SK-N-SH (cell line): ENCODE measurements at regions not wholly inside any gene's neighbourhood (a gene's known extent, or its start where the extent isn't known, plus 50 kb on each side); places are given as distances from the start of the nearest gene placed in this dataset.

Experiments
- CTCF ChIA-PET: fragments of 300-600, 350-600 bp; formaldehyde crosslinking; extraction: SDS; loops from one replicate; lab custom pipeline; 2021; lab: Yijun Ruan, JAX
- POLR2A ChIA-PET: fragments of 350-600 bp; sonication (Branson Sonifier 250); formaldehyde crosslinking; extraction: SDS; loops from one replicate; lab custom pipeline; 2020; ENCODE audit warnings: antibody characterized with exemption, inconsistent platforms; lab: Yijun Ruan, JAX
- DNase-seq: peaks from one replicate; pipeline ENCODE4 v3.0.0; 2012
- H2AFZ ChIP-seq: fragments of 200-600 bp; sonication (generic); 2 replicates; pipeline ENCODE4 v1.8.1; 2016; ENCODE audit warnings: antibody characterized with exemption, mild to moderate bottlenecking, low read depth
- H3F3A ChIP-seq: fragments of 200-600 bp; sonication (generic); replicated peaks from 2 replicates; pipeline ENCODE3; 2016; ENCODE audit warnings: antibody characterized with exemption, mild to moderate bottlenecking; ENCODE audit not compliant: insufficient read depth
- H3K27ac ChIP-seq, 2 experiments: fragments of 200-500 bp in 1 of 2; fragments of 200-600 bp in 1 of 2; sonication (Bioruptor generic) in 1 of 2; sonication (generic), shearing (Covaris generic) in 1 of 2; 2 replicates each; pipeline versions ENCODE4 v1.5.1 to v1.6.1; 2014 to 2016; ENCODE audit warnings: low read depth in 2 of 2, inconsistent platforms in 1 of 2, low read length in 1 of 2, mild to moderate bottlenecking in 1 of 2, mixed read lengths in 1 of 2
- H3K27me3 ChIP-seq: fragments of 200-600 bp; sonication (generic), shearing (Covaris generic); 2 replicates; pipeline ENCODE4 v1.6.1; 2016; ENCODE audit warnings: mixed run types; ENCODE audit not compliant: insufficient read depth
- H3K36me3 ChIP-seq, 2 experiments: fragments of 200-500 bp in 1 of 2; fragments of 200-600 bp in 1 of 2; sonication (Bioruptor generic) in 1 of 2; sonication (generic) in 1 of 2; replicated peaks in 1 of 2; 2 replicates each; pipeline versions ENCODE3 to v1.5.1; 2014 to 2016; ENCODE audit warnings: low read length in 1 of 2, mild to moderate bottlenecking in 1 of 2; ENCODE audit not compliant: insufficient read depth in 2 of 2, control insufficient read depth in 1 of 2
- H3K4me1 ChIP-seq, 2 experiments: fragments of 200-500 bp in 1 of 2; fragments of 200-600 bp in 1 of 2; sonication (Bioruptor generic) in 1 of 2; sonication (generic), shearing (Covaris generic) in 1 of 2; 2 replicates each; pipeline versions ENCODE4 v1.5.1 to v1.6.1; 2014 to 2016; ENCODE audit warnings: low read depth in 1 of 2, low read length in 1 of 2, mixed run types in 1 of 2; ENCODE audit not compliant: insufficient read depth in 2 of 2, control insufficient read depth in 1 of 2
- H3K4me2 ChIP-seq: fragments of 200-600 bp; sonication (generic), shearing (Covaris generic); 2 replicates; pipeline ENCODE4 v1.6.1; 2017; ENCODE audit warnings: mixed run types
- H3K4me3 ChIP-seq, 2 experiments: fragments of 200-500 bp in 1 of 2; fragments of 200-600 bp in 1 of 2; sonication (Bioruptor generic) in 1 of 2; sonication (generic), shearing (Covaris generic) in 1 of 2; 2 replicates each; pipeline versions ENCODE4 v1.5.1 to v1.8.1; 2014 to 2016; ENCODE audit warnings: low read depth in 2 of 2, inconsistent platforms in 1 of 2, low read length in 1 of 2, mild to moderate bottlenecking in 1 of 2, mixed read lengths in 1 of 2, moderate library complexity in 1 of 2
- H3K79me2 ChIP-seq: fragments of 200-600 bp; sonication (generic); 2 replicates; pipeline ENCODE4 v1.8.1; 2017; ENCODE audit warnings: mild to moderate bottlenecking; ENCODE audit not compliant: insufficient read depth
- H3K9ac ChIP-seq: fragments of 200-600 bp; sonication (generic); 2 replicates; pipeline ENCODE4 v1.6.1; 2017; ENCODE audit warnings: mixed run types
- H3K9me2 ChIP-seq: fragments of 200-600 bp; sonication (generic); 2 replicates; pipeline ENCODE4 v1.6.1; 2017; ENCODE audit warnings: mixed run types
- H3K9me3 ChIP-seq: fragments of 200-600 bp; sonication (generic); 2 replicates; pipeline ENCODE4 v1.6.1; 2017; ENCODE audit warnings: mixed run types, mild to moderate bottlenecking, moderate library complexity
- H4K20me1 ChIP-seq: fragments of 200-600 bp; sonication (generic); 2 replicates; pipeline ENCODE4 v1.6.1; 2017; ENCODE audit warnings: mild to moderate bottlenecking, mixed run types; ENCODE audit not compliant: insufficient read depth
- CHD2 ChIP-seq: fragments of 150-350 bp; IDR thresholded peaks from 2 replicates; pipeline ENCODE4 v1.6.1; 2018; ENCODE audit warnings: low read length; ENCODE audit not compliant: partially characterized antibody
- CTCF ChIP-seq: fragments of 200-600 bp; sonication (generic); IDR thresholded peaks from 2 replicates; pipeline ENCODE4 v1.6.1; 2017; ENCODE audit warnings: antibody characterized with exemption, mild to moderate bottlenecking, moderate library complexity
- EP300 ChIP-seq, 2 experiments: IDR thresholded peaks; 2 replicates each; pipeline versions ENCODE4 v1.4.0 to v1.6.1; 2012; ENCODE audit warnings: borderline replicate concordance in 1 of 2, low read depth in 1 of 2, low read length in 1 of 2
- EZH2phosphoT487 ChIP-seq: fragments of 200-600 bp; sonication (generic); IDR thresholded peaks from 2 replicates; pipeline ENCODE4 v1.6.1; 2017; ENCODE audit warnings: low read depth, mixed run types, mild to moderate bottlenecking, antibody characterized with exemption, moderate library complexity, borderline replicate concordance
- FOSL2 ChIP-seq: IDR thresholded peaks from 2 replicates; pipeline ENCODE4 v1.4.0; 2012; ENCODE audit warnings: low read depth, mild to moderate bottlenecking, moderate library complexity, borderline replicate concordance
- FOXJ3 ChIP-seq: sonication (generic); formaldehyde crosslinking; IDR thresholded peaks from 2 replicates; pipeline ENCODE4 v1.5.1; 2020; ENCODE audit warnings: mild to moderate bottlenecking, missing genetic modification reagents
- JUND ChIP-seq: IDR thresholded peaks from 2 replicates; pipeline ENCODE4 v1.4.0; 2012
- PBX3 ChIP-seq: IDR thresholded peaks from 2 replicates; pipeline ENCODE4; 2012
- RAD21 ChIP-seq: IDR thresholded peaks from 2 replicates; pipeline ENCODE4 v1.6.1; 2012; ENCODE audit warnings: mild to moderate bottlenecking, low read length
- REST ChIP-seq: IDR thresholded peaks from 2 replicates; pipeline ENCODE4 v1.6.1; 2012; ENCODE audit warnings: mild to moderate bottlenecking, low read depth, low read length, moderate library complexity
- SIN3A ChIP-seq: IDR thresholded peaks from 2 replicates; pipeline ENCODE4 v1.6.1; 2012; ENCODE audit warnings: low read depth, mild to moderate bottlenecking, low read length, moderate library complexity, borderline replicate concordance
- SMC3 ChIP-seq: IDR thresholded peaks from 2 replicates; pipeline ENCODE4 v1.6.1; 2012; ENCODE audit warnings: low read depth, low read length, improper control_type of control experiment
- TAF1 ChIP-seq: IDR thresholded peaks from 2 replicates; pipeline ENCODE4 v1.6.1; 2012; ENCODE audit warnings: low read depth, mild to moderate bottlenecking, low read length, moderate library complexity, borderline replicate concordance
- TEAD4 ChIP-seq: IDR thresholded peaks from 2 replicates; pipeline ENCODE4 v1.4.0; 2012; ENCODE audit warnings: mild to moderate bottlenecking, borderline replicate concordance; ENCODE audit not compliant: insufficient read depth
- USF1 ChIP-seq: IDR thresholded peaks from 2 replicates; pipeline ENCODE4 v1.4.0; 2012; ENCODE audit warnings: low read depth, borderline replicate concordance
- USF2 ChIP-seq: fragments of 150-350 bp; IDR thresholded peaks from 2 replicates; pipeline ENCODE4 v1.6.1; 2017; ENCODE audit warnings: antibody characterized with exemption, low read length, low read depth, borderline replicate concordance
- YY1 ChIP-seq: IDR thresholded peaks from 2 replicates; pipeline ENCODE4 v1.4.0; 2012; ENCODE audit warnings: low read depth, mild to moderate bottlenecking
- ZBTB33 ChIP-seq: IDR thresholded peaks from 2 replicates; pipeline ENCODE4 v1.4.0; 2012; ENCODE audit warnings: low read depth, borderline replicate concordance
- WGBS: methylation state at CpG from one replicate; pipeline ENCODE4 v1.1.6; 2017; ENCODE audit warnings: low lambda C conversion rate; 5-methylcytosine and 5-hydroxymethylcytosine counted together

- no peak overlapping the region for H3K9ac ChIP-seq
- ChIA-PET CTCF (interaction anchor here (0.9 to 1.2 kb wide), 2 partner anchors 40 to 144 kb away, joined by 3 read pairs; no protein-coding TSS in a partner anchor), POLR2A (no interaction called here)
- H3K4me2 ChIP-seq = no peak overlapping the region
- TF ChIP-seq TAF1 = no peak
- no peak for TF ChIP-seq SIN3A
- TF ChIP-seq JUND = no peak
- no peak for TF ChIP-seq USF2
- no peak for TF ChIP-seq USF1
- no peak for TF ChIP-seq EZH2phosphoT487
- TF ChIP-seq FOSL2 = no peak
- TF ChIP-seq FOXJ3 (CRISPR knock-in tag) = no peak
- TF ChIP-seq SMC3 = no peak
- no peak for TF ChIP-seq RAD21
- TF ChIP-seq PBX3 = no peak
- TF ChIP-seq REST = no peak
- no peak for TF ChIP-seq TEAD4
- no peak for TF ChIP-seq CTCF
- TF ChIP-seq ZBTB33 = no peak
- no peak for TF ChIP-seq EP300 (IDR thresholded peaks at IDR 0.05; ENCODE audit: borderline replicate concordance in 1 of 2, low read depth in 1 of 2, low read length in 1 of 2)
- TF ChIP-seq CHD2 = no peak
- TF ChIP-seq YY1 = no peak
- H3K4me1 ChIP-seq = peaks cover 7 to 15% of the 10 kb centered on the region in 2 experiments; a peak in 2 of 4 replicates
- H3K36me3 ChIP-seq = no peaks in the 10 kb centered on the region
- H4K20me1 ChIP-seq = no peaks in the 10 kb centered on the region
- H3K27ac ChIP-seq = no peak overlapping the region; a peak in 1 of 4 replicates
- H3K4me3 ChIP-seq = no peak overlapping the region
- H3K27me3 ChIP-seq = no peaks in the 10 kb centered on the region
- DNase-seq = no peak
- H3F3A ChIP-seq = no peaks in the 10 kb centered on the region
- H3K9me2 ChIP-seq = no peaks in the 10 kb centered on the region
- no peaks in the 10 kb centered on the region for H3K9me3 ChIP-seq
- no peaks in the 10 kb centered on the region for H3K79me2 ChIP-seq
- no peak overlapping the region for H2AFZ ChIP-seq
- 71% methylated on average over 1 of the region's 1 CpG for WGBS
Observed at GRCh38 chr2:18664421-18664820, 75.1 kb upstream of the NT5C1B start.
